Panc1 (cell line): ENCODE measurements at regions not wholly inside any gene's neighbourhood (a gene's known extent, or its start where the extent isn't known, plus 50 kb on each side); places are given as distances from the start of the nearest gene placed in this dataset.

Experiments used
- ATAC-seq: fragments of 200-7000 bp; cut with Tn5 transposase; 2 replicates; pipeline ENCODE4 v1.9.1; 2020; ENCODE audit warnings: mild to moderate bottlenecking, moderate library complexity
- BruUV-seq: library from RNA; stranded (reverse); fragments of 400-500 nt; replicated peaks from 2 replicates; lab custom pipeline; 2021; lab: Mats Ljungman, UMichigan
- CTCF ChIA-PET: fragments of 300-600 bp; sonication (Branson Sonifier 250); formaldehyde crosslinking; loops from one replicate; lab custom pipeline; 2022; ENCODE audit warnings: antibody characterized with exemption; lab: Charles Lee
- POLR2A ChIA-PET: fragments of 300-600 bp; sonication (Branson Sonifier 250); formaldehyde crosslinking; loops from one replicate; lab custom pipeline; 2022; ENCODE audit warnings: antibody characterized with exemption; lab: Charles Lee
- DNase-seq: peaks from one replicate; pipeline ENCODE4 v3.0.0-alpha.2; 2010; ENCODE audit warnings: low read depth, low spot score
- H3K27ac ChIP-seq: 2 replicates; pipeline ENCODE4 v1.5.1; 2011; ENCODE audit warnings: mild to moderate bottlenecking, low read length, inconsistent platforms
- H3K27me3 ChIP-seq: fragments of 200-500 bp; sonication (Bioruptor generic); 2 replicates; pipeline ENCODE4 v1.6.0; 2014; ENCODE audit warnings: low read length, inconsistent platforms; ENCODE audit not compliant: control insufficient read depth, insufficient read depth
- H3K36me3 ChIP-seq: fragments of 200-500 bp; sonication (Bioruptor generic); 2 replicates; pipeline ENCODE4 v1.5.1; 2014; ENCODE audit warnings: inconsistent platforms, mild to moderate bottlenecking, low read length, moderate library complexity; ENCODE audit not compliant: control insufficient read depth, insufficient read depth
- H3K4me1 ChIP-seq: 2 replicates; pipeline ENCODE4 v1.5.1; 2011; ENCODE audit warnings: inconsistent platforms, mild to moderate bottlenecking, low read length, moderate library complexity; ENCODE audit not compliant: control insufficient read depth, insufficient read depth
- H3K4me3 ChIP-seq, 2 experiments: 2 replicates each; pipeline ENCODE4 v1.5.1; 2011 to 2012; ENCODE audit warnings: low read depth in 2 of 2, low read length in 2 of 2, mild to moderate bottlenecking in 2 of 2, inconsistent platforms in 1 of 2, moderate library complexity in 1 of 2
- H3K9me3 ChIP-seq: fragments of 200-500 bp; sonication (Bioruptor generic); 2 replicates; pipeline ENCODE4 v1.5.1; 2014; ENCODE audit warnings: low read depth, mild to moderate bottlenecking, inconsistent platforms, low read length, moderate library complexity; ENCODE audit not compliant: control insufficient read depth, insufficient read depth
- CTCF ChIP-seq: fragments of 450-650 bp; IDR thresholded peaks from 2 replicates; pipeline ENCODE4 v1.5.1; 2017; ENCODE audit warnings: mild to moderate bottlenecking
- POLR2AphosphoS5 ChIP-seq: IDR thresholded peaks from 2 replicates; pipeline ENCODE4 v1.6.1; 2012; ENCODE audit warnings: mild to moderate bottlenecking, low read depth, low read length, moderate library complexity
- REST ChIP-seq, 2 experiments: IDR thresholded peaks; 2 replicates each; pipeline ENCODE4 v1.6.1; 2011 to 2012; ENCODE audit warnings: low read depth in 2 of 2, control low read depth in 1 of 2, low read length in 1 of 2, mild to moderate bottlenecking in 1 of 2, moderate library complexity in 1 of 2; ENCODE audit not compliant: insufficient read depth in 1 of 2
- SIN3A ChIP-seq: IDR thresholded peaks from 2 replicates; pipeline ENCODE4 v1.6.1; 2012; ENCODE audit warnings: low read depth, mild to moderate bottlenecking, low read length, moderate library complexity, borderline replicate concordance; ENCODE audit not compliant: insufficient read depth
- TCF7L2 ChIP-seq: IDR thresholded peaks from 2 replicates; pipeline ENCODE4 v1.6.1; 2011; ENCODE audit warnings: mild to moderate bottlenecking, low read depth, low read length, inconsistent platforms
- in situ Hi-C: cut with HindIII; loops from 2 replicates; pipeline ENCODE4 v1.10.0; 2016; ENCODE audit warnings: low sequenced_read_pairs, low pct_unique_long_range_greater_than_20kb
- intact Hi-C: fragments of 100-400 bp; cut with micrococcal nuclease; formaldehyde crosslinking; loops from one replicate; pipeline ENCODE4 v1.10.0; 2022; ENCODE audit not compliant: unreplicated experiment

DNA sequence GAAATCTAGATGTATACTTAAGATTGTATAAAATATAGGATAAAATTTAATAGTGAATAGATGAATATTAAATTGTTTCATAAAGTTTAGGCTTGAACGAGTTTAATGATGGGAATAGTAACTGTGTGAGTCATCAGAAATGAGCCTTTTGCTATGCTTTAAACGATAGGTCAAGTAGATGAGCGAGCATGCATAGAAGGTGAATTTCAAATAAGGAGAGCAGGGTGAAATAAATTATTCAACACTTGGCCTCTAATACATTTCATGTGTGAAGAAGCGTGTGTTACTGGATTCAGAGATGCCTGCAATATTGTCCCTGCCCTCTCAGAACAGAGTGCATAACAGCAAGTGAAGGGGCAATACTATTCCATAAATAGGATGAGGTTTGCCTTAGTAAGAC is 74.4 kb upstream of the EYA4 start:
- in situ Hi-C loops (no loop called here), intact Hi-C loops (no loop called here)
- TF ChIP-seq POLR2AphosphoS5 (no peak), SIN3A (no peak), TCF7L2 (no peak), CTCF (no peak), REST (IDR thresholded peaks at IDR 0.05; ENCODE audit: insufficient read depth in 1 of 2, low read depth in 2 of 2, low read length in 1 of 2) (no peak)
- Histone ChIP-seq H3K4me3 (no peak overlapping the region), H3K27me3 (no peaks in the 10 kb centered on the region), H3K36me3 (no peaks in the 10 kb centered on the region), H3K27ac (no peak overlapping the region), H3K9me3 (no peaks in the 10 kb centered on the region), H3K4me1 (no peaks in the 10 kb centered on the region)
- ChIA-PET CTCF (no interaction called here), POLR2A (no interaction called here)
- no TSS peak for BruUV-seq
- ATAC-seq (no peak), DNase-seq (no peak)

DNA sequence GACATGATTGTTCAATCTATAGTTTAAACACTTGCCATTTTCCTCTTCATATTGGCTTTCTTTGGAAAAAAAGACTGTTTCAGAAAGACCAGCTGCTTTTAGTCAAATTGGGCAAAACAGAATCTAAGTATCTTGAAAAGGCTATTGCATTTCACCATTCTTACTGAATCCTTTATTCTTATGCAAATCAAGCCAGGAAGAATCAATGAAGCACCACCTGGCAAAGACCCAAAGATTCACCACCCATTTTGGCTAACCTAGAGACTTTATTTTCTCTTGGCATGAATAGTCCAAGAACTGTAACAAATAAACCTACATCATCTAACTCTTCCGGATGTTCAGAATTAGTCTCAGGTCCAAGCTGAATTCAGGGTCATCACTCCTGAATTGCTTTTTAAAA is 71.3 kb upstream of the EYA4 start:
- Histone ChIP-seq H3K4me3 (no peak overlapping the region), H3K27me3 (no peaks in the 10 kb centered on the region), H3K27ac (no peak overlapping the region), H3K4me1 (no peaks in the 10 kb centered on the region), H3K9me3 (no peaks in the 10 kb centered on the region), H3K36me3 (no peaks in the 10 kb centered on the region)
- ChIA-PET CTCF (no interaction called here), POLR2A (no interaction called here)
- DNase-seq (no peak), ATAC-seq (no peak)
- BruUV-seq = no TSS peak
- in situ Hi-C loops (no loop called here), intact Hi-C loops (no loop called here)
- TF ChIP-seq POLR2AphosphoS5 (no peak), TCF7L2 (no peak), CTCF (no peak), REST (IDR thresholded peaks at IDR 0.05; ENCODE audit: insufficient read depth in 1 of 2, low read depth in 2 of 2, low read length in 1 of 2) (no peak), SIN3A (no peak)
